Kidney (tissue), 13 donors: ENCODE measurements at regions not wholly inside any gene's neighbourhood (a gene's known extent, or its start where the extent isn't known, plus 50 kb on each side); places are given as distances from the start of the nearest gene placed in this dataset.
A peak's percentile ranks its signal among the peaks of the same experiment; 100 is the strongest.

ENCODE experiments used
- DNase-seq, 5 donors: peaks; one replicate each; pipeline ENCODE4 v3.0.0-alpha.2; 2013 to 2020
- FAIRE-seq: peaks from 2 replicates; lab custom pipeline; 2012; peaks lifted over from hg19 to GRCh38; lab: Jason Lieb, UNC
- H3K27ac ChIP-seq, 2 donors: one replicate each; pipeline ENCODE4 v1.7.0; 2013; ENCODE audit warnings: low read depth in 2 of 2, low read length in 2 of 2, inconsistent platforms in 1 of 2
- H3K27me3 ChIP-seq: one replicate; pipeline ENCODE4 v1.7.1; 2013; ENCODE audit warnings: low read length, inconsistent platforms; ENCODE audit not compliant: control insufficient read depth, insufficient read depth
- H3K36me3 ChIP-seq, 3 donors: one replicate each; pipeline versions ENCODE4 v1.7.0 to v1.7.1; 2013; ENCODE audit warnings: low read length in 3 of 3, control low read depth in 1 of 3, inconsistent platforms in 1 of 3; ENCODE audit not compliant: insufficient read depth in 3 of 3, control insufficient read depth in 2 of 3
- H3K4me1 ChIP-seq, 3 donors: one replicate each; pipeline versions ENCODE4 v1.7.0 to v1.7.1; 2013; ENCODE audit warnings: low read length in 3 of 3, inconsistent platforms in 1 of 3, low read depth in 1 of 3; ENCODE audit not compliant: control insufficient read depth in 2 of 3, insufficient read depth in 2 of 3
- H3K4me3 ChIP-seq, 3 donors: one replicate each; pipeline versions ENCODE4 v1.7.0 to v1.8.1; 2013; ENCODE audit warnings: low read length in 3 of 3, control low read depth in 1 of 3, inconsistent platforms in 1 of 3
- H3K9ac ChIP-seq, 3 donors: one replicate each; pipeline versions ENCODE4 v1.7.0 to v1.7.1; 2013; ENCODE audit warnings: low read length in 3 of 3, control low read depth in 1 of 3, inconsistent platforms in 1 of 3
- H3K9me3 ChIP-seq, 3 donors: one replicate each; pipeline versions ENCODE4 v1.7.0 to v1.7.1; 2013; ENCODE audit warnings: low read length in 3 of 3, control low read depth in 1 of 3, inconsistent platforms in 1 of 3; ENCODE audit not compliant: control insufficient read depth in 2 of 3, insufficient read depth in 1 of 3
- intact Hi-C: fragments of 100-400 bp; cut with DNase I; formaldehyde crosslinking; loops from one replicate; pipeline ENCODE4 v1.11.1; 2022
- TF ChIP-seq, protein P1 (sequence below): IDR thresholded peaks from 3 replicates; pipeline ENCODE4 v1.5.1; 2012; ENCODE audit warnings: mild to moderate bottlenecking, moderate library complexity, borderline replicate concordance; ENCODE audit not compliant: insufficient read depth; ENCODE audit errors: extremely low read depth
- donor health status: control.
- donor health status: control.
- donor health status: control.
- donor health status: control.
- donor health status: control.
- donor health status: DM: yes; HTN: yes; CAD: no.
- donor health status: Normal renal cell carcinoma (clear cell type).

GRCh38 chr1:232308616-232309015 is 321.3 kb downstream of the SIPA1L2 start:
- no peak overlapping the region for H3K9ac ChIP-seq
- intact Hi-C loops, result no loop called here
- DNase-seq (no peak), FAIRE-seq (no peak)
- H3K36me3 ChIP-seq, result no peaks in the 10 kb centered on the region
- H3K4me3 ChIP-seq, result no peak overlapping the region
- TF ChIP-seq, protein P1, sequence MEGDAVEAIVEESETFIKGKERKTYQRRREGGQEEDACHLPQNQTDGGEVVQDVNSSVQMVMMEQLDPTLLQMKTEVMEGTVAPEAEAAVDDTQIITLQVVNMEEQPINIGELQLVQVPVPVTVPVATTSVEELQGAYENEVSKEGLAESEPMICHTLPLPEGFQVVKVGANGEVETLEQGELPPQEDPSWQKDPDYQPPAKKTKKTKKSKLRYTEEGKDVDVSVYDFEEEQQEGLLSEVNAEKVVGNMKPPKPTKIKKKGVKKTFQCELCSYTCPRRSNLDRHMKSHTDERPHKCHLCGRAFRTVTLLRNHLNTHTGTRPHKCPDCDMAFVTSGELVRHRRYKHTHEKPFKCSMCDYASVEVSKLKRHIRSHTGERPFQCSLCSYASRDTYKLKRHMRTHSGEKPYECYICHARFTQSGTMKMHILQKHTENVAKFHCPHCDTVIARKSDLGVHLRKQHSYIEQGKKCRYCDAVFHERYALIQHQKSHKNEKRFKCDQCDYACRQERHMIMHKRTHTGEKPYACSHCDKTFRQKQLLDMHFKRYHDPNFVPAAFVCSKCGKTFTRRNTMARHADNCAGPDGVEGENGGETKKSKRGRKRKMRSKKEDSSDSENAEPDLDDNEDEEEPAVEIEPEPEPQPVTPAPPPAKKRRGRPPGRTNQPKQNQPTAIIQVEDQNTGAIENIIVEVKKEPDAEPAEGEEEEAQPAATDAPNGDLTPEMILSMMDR, result no peak
- H3K4me1 ChIP-seq, result peaks cover 0 to 3% (median 0%) of the 10 kb centered on the region in 3 donors
- H3K9me3 ChIP-seq, result no peaks in the 10 kb centered on the region
- no peaks in the 10 kb centered on the region for H3K27me3 ChIP-seq
- no peak overlapping the region for H3K27ac ChIP-seq

DNA sequence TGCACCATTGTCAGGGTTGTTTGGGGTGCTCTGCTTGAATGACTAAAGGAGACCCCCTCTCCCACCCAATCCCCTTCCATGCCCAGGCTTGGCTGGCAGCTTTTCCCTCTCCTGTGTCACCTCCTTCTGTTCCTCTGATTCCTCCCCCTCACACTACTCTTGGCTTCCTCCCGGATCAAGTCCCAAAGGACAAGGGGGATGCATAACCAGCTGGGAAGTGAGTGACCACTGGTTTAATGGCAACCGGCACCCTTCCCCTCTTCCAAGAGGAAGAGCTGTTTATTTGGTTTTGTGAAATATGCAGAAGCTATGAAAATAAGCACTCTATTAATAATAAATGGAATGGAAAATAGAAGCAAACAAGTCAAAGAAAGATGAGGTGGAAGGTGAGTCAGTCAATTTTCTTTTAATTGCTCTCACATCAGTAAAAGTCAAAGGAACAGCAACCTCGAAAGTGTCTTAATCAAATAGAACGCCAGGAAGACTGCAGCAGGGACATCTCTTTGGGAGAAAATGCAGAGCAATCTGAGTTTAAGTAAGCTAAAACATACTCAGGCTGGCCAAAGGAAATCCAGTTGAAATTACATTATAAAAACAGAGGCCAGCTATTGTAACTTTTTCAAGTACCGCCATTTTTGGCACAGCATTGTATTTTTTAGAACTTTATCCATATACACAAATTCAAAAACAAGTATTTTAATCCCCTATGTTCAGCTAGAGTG is 322.5 kb downstream of the SIPA1L2 start:
- no peak overlapping the region for H3K4me3 ChIP-seq
- no peaks in the 10 kb centered on the region for H3K36me3 ChIP-seq
- intact Hi-C loops, result no loop called here
- H3K9ac ChIP-seq, result no peak overlapping the region
- H3K9me3 ChIP-seq, result no peaks in the 10 kb centered on the region
- no peak overlapping the region for H3K27ac ChIP-seq
- peaks cover 0 to 3% (median 0%) of the 10 kb centered on the region in 3 donors for H3K4me1 ChIP-seq
- FAIRE-seq (no peak), DNase-seq (peak in 3 of 5 donors; percentile 34 to 44 (median 37))
- TF ChIP-seq, protein P1, result no peak
- H3K27me3 ChIP-seq, result no peaks in the 10 kb centered on the region

DNA sequence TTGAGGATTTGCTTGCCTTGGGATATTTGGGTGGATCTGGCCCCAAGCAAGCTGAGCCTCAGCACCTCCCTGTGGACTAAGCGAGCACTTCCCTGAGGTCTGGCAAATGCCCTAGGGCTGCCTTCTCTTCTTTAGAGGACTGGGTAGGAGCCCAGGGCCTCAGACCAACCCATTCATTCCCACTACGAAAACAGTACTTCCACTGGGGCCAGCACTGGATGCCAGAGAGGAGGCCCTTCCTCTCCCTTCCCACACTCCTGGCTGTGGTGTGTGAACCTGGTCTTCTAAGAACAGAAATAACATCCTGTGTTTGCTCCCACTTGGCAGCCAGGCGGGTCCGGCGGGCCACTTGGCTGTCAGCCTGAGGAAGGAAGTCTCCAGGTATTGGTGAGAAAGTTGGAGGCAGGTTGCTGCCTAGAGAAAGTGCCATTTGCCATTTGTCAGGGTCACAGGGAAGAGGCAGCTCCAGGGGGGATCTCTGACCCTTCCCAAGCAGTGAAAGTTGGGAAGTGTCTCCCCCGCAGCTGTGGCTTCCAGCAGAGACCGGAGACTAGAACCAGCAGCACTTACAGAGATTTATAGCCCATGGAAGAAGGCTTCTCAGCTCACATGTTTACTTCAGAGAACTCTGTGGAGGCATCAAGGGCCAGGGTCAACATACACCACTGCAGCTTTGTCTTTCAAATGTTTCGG is 323.5 kb downstream of the SIPA1L2 start:
- H3K9ac ChIP-seq, result no peak overlapping the region
- no peaks in the 10 kb centered on the region for H3K36me3 ChIP-seq
- DNase-seq, result peak in 4 of 5 donors; percentile 81 to 90 (median 83)
- TF ChIP-seq, protein P1, result no peak
- H3K27ac ChIP-seq, result no peak overlapping the region
- intact Hi-C loops, result no loop called here
- peaks cover 0 to 3% (median 0%) of the 10 kb centered on the region in 3 donors for H3K4me1 ChIP-seq
- no peaks in the 10 kb centered on the region for H3K9me3 ChIP-seq
- FAIRE-seq, result no peak
- H3K4me3 ChIP-seq, result no peak overlapping the region
- H3K27me3 ChIP-seq, result no peaks in the 10 kb centered on the region
